Parathyroid adenoma (tissue), 2 donors: ENCODE measurements at regions not wholly inside any gene's neighbourhood (a gene's known extent, or its start where the extent isn't known, plus 50 kb on each side); places are given as distances from the start of the nearest gene placed in this dataset.

Experiments
- H2AFZ ChIP-seq: fragments of 300-600 bp; sonication (generic); one replicate; pipeline ENCODE4 v1.7.0; 2017; ENCODE audit warnings: antibody characterized with exemption, mild to moderate bottlenecking
- H3K27ac ChIP-seq: fragments of 300-600 bp; sonication (generic); one replicate; pipeline ENCODE4 v1.7.0; 2017
- H3K27me3 ChIP-seq: fragments of 300-600 bp; sonication (generic); one replicate; pipeline ENCODE4 v1.7.0; 2017; ENCODE audit warnings: low read length; ENCODE audit not compliant: control insufficient read depth, insufficient read depth
- H3K36me3 ChIP-seq: fragments of 300-600 bp; sonication (generic); one replicate; pipeline ENCODE4 v1.7.0; 2017; ENCODE audit warnings: low read length; ENCODE audit not compliant: control insufficient read depth, insufficient read depth
- H3K4me1 ChIP-seq: fragments of 300-600 bp; sonication (generic); one replicate; pipeline ENCODE4 v1.7.0; 2017; ENCODE audit warnings: control low read depth
- H3K4me2 ChIP-seq: fragments of 300-600 bp; sonication (generic); one replicate; pipeline ENCODE4 v1.7.0; 2017; ENCODE audit warnings: low read length
- H3K4me3 ChIP-seq: fragments of 300-600 bp; sonication (generic); one replicate; pipeline ENCODE4 v1.7.0; 2017; ENCODE audit warnings: low read depth, low read length
- H3K79me2 ChIP-seq: fragments of 300-600 bp; sonication (generic); one replicate; pipeline ENCODE4 v1.7.0; 2017; ENCODE audit warnings: control low read depth
- H3K9ac ChIP-seq: fragments of 300-600 bp; sonication (generic); one replicate; pipeline ENCODE4 v1.7.0; 2017; ENCODE audit warnings: mild to moderate bottlenecking
- H3K9me3 ChIP-seq: fragments of 300-600 bp; sonication (generic); one replicate; pipeline ENCODE4 v1.7.0; 2017; ENCODE audit warnings: low read length; ENCODE audit not compliant: control insufficient read depth
- CTCF ChIP-seq: fragments of 300-600 bp; sonication (generic); IDR thresholded peaks from one replicate; pipeline ENCODE4 v1.7.0; 2017; ENCODE audit warnings: antibody characterized with exemption, mild to moderate bottlenecking
- donor health status: primary hyperparathyroidism.

- no peaks in the 10 kb centered on the region for H3K36me3 ChIP-seq
- no peak overlapping the region for H2AFZ ChIP-seq
- H3K4me3 ChIP-seq = no peak overlapping the region
- TF ChIP-seq CTCF = no peak
- no peaks in the 10 kb centered on the region for H3K4me1 ChIP-seq
- no peaks in the 10 kb centered on the region for H3K9me3 ChIP-seq
- H3K79me2 ChIP-seq = no peaks in the 10 kb centered on the region
- no peak overlapping the region for H3K9ac ChIP-seq
- H3K4me2 ChIP-seq = no peak overlapping the region
- no peak overlapping the region for H3K27ac ChIP-seq
- H3K27me3 ChIP-seq = no peaks in the 10 kb centered on the region
Observed at GRCh38 chr14:40616579-40616978, 990.1 kb upstream of the LRFN5 start.

- no peaks in the 10 kb centered on the region for H3K27me3 ChIP-seq
- H2AFZ ChIP-seq = no peak overlapping the region
- no peak overlapping the region for H3K4me3 ChIP-seq
- H3K9ac ChIP-seq = no peak overlapping the region
- H3K9me3 ChIP-seq = no peaks in the 10 kb centered on the region
- no peak overlapping the region for H3K4me2 ChIP-seq
- no peaks in the 10 kb centered on the region for H3K4me1 ChIP-seq
- no peaks in the 10 kb centered on the region for H3K79me2 ChIP-seq
- no peak for TF ChIP-seq CTCF
- no peaks in the 10 kb centered on the region for H3K36me3 ChIP-seq
- no peak overlapping the region for H3K27ac ChIP-seq
Observed at GRCh38 chr14:40601063-40601462, 1005.6 kb upstream of the LRFN5 start.

- Histone ChIP-seq H3K4me2 (no peak overlapping the region), H3K9ac (no peak overlapping the region), H3K9me3 (no peaks in the 10 kb centered on the region), H3K27me3 (no peaks in the 10 kb centered on the region), H3K4me3 (no peak overlapping the region), H3K79me2 (no peaks in the 10 kb centered on the region), H2AFZ (no peak overlapping the region), H3K4me1 (no peaks in the 10 kb centered on the region), H3K27ac (no peak overlapping the region), H3K36me3 (no peaks in the 10 kb centered on the region)
- no peak for TF ChIP-seq CTCF
Observed at GRCh38 chr14:40599725-40600124, 1007.0 kb upstream of the LRFN5 start.

- no peaks in the 10 kb centered on the region for H3K9me3 ChIP-seq
- H3K27me3 ChIP-seq = no peaks in the 10 kb centered on the region
- no peaks in the 10 kb centered on the region for H3K4me1 ChIP-seq
- H3K36me3 ChIP-seq = no peaks in the 10 kb centered on the region
- no peak overlapping the region for H3K27ac ChIP-seq
- no peak overlapping the region for H3K4me2 ChIP-seq
- H3K9ac ChIP-seq = no peak overlapping the region
- H2AFZ ChIP-seq = no peak overlapping the region
- no peak for TF ChIP-seq CTCF
- H3K79me2 ChIP-seq = no peaks in the 10 kb centered on the region
- H3K4me3 ChIP-seq = no peak overlapping the region
Observed at GRCh38 chr14:40581264-40581663, 1025.4 kb upstream of the LRFN5 start.

GRCh38 chr14:40576880-40577478, 1029.7 kb upstream of the LRFN5 start:
- no peak overlapping the region for H2AFZ ChIP-seq
- H3K4me2 ChIP-seq = no peak overlapping the region
- H3K36me3 ChIP-seq = no peaks in the 10 kb centered on the region
- no peaks in the 10 kb centered on the region for H3K79me2 ChIP-seq
- H3K9me3 ChIP-seq = no peaks in the 10 kb centered on the region
- H3K27ac ChIP-seq = no peak overlapping the region
- H3K27me3 ChIP-seq = no peaks in the 10 kb centered on the region
- no peak for TF ChIP-seq CTCF
- H3K4me3 ChIP-seq = no peak overlapping the region
- H3K9ac ChIP-seq = no peak overlapping the region
- no peaks in the 10 kb centered on the region for H3K4me1 ChIP-seq
